HPDE6-E6E7 (cell line): ENCODE measurements at regions not wholly inside any gene's neighbourhood (a gene's known extent, or its start where the extent isn't known, plus 50 kb on each side); places are given as distances from the start of the nearest gene placed in this dataset.

Experiments used
- DNase-seq: peaks from one replicate; pipeline ENCODE4 v3.0.0; 2011; ENCODE audit warnings: missing footprints; ENCODE audit errors: extremely low spot score

GRCh38 chr15:96390986-96391385 is 60.5 kb downstream of the NR2F2 start:
- no peak for DNase-seq

DNA sequence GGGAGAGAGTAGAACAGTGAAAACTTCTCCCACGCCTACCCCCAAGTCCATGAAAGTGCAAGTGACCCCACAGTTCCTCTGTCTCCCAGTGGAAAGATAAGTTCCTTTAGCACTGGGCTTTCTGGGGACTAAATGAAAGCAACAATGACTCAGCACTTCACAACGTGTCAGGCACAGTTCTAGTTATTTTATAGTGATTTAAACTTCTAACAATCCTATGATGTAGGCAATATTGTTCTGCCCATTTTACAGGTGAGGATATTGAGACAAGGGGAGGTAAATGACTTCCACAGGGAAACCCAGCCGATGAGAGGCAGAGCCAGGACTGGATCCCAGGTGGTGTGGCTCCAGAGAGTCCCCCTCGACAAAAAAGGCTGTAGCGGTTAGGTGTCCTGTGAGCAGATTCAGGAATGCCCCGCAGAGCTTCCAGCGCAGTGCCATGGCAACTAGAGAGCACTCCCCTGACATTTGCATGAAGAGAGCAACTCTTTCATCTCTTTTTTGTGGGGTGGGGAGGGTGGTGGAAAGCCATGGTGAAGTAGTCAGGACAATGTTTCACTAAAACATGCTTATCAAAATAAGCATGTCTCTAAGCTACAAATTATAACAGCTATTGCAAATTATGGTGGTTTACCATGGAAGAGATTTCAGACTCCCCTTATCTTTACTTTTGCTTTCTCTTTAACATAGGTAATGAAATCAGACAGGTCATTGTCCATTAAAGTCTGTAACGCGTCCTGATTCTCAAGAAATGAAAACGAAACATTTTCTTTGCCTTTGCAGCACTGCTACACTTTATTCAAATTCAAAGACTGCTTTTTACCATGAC is 62.1 kb downstream of the NR2F2 start:
- no peak for DNase-seq

DNA sequence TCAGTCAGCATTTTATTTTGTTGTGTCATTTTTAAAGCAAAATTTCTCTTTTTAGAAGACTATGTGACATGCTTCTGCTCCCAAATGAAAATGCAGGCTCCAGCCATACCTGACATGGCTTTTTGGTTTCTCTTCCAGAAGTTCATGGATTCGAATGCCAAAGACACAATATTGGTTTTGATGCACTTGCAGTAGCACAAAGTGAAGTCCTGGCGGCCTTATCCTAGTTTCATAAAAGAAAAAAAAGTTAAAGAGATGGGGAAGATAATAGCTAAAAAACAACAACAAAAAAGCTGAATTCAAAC is 62.7 kb downstream of the NR2F2 start:
- no peak for DNase-seq

- no peak for DNase-seq
Observed at GRCh38 chr15:96395687-96396086, 65.2 kb downstream of the NR2F2 start.

DNA sequence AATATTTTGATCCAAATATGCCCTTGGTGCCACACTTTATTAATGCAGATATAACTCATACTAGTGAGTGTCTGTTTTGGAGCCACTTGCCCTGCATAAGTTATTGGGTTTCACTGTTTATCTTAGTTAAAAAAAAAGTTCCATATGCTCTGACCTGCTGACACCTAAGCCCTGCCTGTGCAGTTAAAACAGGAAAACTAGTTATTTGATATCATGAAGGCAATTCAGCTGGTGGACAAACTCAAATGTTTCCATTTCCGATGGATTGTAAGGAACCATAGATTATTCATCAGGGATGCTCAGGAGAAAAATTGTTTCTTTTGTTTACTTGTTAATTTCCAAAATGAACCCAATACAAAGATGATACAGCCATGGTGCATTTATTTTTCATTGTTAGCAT is 68.3 kb downstream of the NR2F2 start:
- DNase-seq: no peak

- DNase-seq: no peak
Observed at GRCh38 chr15:96402403-96402802, 71.9 kb downstream of the NR2F2 start.

GRCh38 chr15:96403071-96403470 is 72.6 kb downstream of the NR2F2 start:
- no peak for DNase-seq

- no peak for DNase-seq
Observed at GRCh38 chr15:96403932-96404331, 73.4 kb downstream of the NR2F2 start.

DNA sequence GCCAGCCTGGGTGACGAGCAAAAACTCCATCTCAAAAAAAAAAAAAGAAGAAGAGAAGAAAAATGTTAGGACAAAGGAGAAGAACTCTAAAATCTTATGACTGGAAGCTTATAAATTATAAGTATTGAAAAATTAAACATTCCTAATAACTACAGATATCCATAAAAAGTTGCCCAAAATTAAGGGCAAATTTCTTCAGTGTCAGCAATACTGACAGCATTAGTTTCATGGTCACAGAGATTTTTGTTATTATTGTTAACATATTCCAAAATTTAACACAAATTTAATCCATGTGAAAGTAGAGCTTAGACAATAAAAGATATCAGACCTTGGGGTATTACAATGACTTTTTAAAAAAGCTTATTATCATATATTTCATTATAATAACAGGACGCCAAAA is 74.1 kb downstream of the NR2F2 start:
- DNase-seq: no peak

- DNase-seq: no peak
Observed at GRCh38 chr15:96406291-96406690, 75.8 kb downstream of the NR2F2 start.

- DNase-seq: no peak
Observed at GRCh38 chr15:96406701-96407100, 76.2 kb downstream of the NR2F2 start.

- no peak for DNase-seq
Observed at GRCh38 chr15:96407482-96407881, 77.0 kb downstream of the NR2F2 start.

GRCh38 chr15:96408591-96409183 is 78.2 kb downstream of the NR2F2 start:
- no peak for DNase-seq

GRCh38 chr15:96409215-96410138 is 79.0 kb downstream of the NR2F2 start:
- no peak for DNase-seq

GRCh38 chr15:96410175-96411055 is 79.9 kb downstream of the NR2F2 start:
- no peak for DNase-seq

DNA sequence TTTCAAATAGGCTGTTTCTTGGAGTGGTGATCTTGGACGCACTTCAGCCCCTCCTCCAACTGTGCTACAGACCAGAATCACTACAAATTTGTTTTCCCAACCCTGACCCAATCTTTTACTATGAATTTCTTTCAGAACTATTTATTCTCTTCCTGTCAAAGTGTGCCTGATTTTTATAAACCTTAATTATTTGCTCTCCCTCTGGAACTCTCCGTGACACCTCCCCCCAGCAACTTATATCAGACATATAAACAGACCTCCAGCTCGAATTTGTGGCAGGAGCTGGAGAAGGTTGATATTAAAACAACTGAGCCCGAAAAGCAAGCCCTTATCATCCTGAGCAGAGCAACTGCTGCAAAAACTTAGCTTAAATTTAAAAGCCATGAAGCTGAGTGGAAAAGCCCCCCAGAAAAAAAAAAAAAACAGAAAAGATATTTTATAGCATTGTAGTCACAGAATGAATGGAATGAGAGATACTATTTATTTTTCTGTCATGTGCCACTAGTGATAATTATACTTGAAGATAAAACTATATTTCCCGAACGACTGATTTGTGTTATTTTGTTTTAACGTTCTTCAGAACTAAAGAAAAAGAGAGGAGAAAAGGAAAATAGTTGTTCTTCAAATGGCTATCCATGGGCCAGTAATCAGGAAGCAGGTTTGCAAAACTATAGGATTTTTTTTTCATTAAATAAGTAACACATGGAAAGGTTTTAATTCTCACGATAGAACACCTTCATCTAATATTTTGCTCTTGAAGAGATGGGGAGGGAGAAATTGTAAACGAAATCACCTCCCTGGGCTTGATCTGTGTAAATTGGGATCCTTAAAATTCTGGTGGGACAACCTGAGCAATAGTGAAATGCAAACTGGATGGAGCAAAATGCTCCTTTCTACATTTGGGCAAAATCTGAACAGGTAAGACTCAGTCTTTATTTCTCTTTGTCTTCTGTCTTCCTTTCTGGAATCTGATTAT is 80.8 kb downstream of the NR2F2 start:
- DNase-seq: no peak

DNA sequence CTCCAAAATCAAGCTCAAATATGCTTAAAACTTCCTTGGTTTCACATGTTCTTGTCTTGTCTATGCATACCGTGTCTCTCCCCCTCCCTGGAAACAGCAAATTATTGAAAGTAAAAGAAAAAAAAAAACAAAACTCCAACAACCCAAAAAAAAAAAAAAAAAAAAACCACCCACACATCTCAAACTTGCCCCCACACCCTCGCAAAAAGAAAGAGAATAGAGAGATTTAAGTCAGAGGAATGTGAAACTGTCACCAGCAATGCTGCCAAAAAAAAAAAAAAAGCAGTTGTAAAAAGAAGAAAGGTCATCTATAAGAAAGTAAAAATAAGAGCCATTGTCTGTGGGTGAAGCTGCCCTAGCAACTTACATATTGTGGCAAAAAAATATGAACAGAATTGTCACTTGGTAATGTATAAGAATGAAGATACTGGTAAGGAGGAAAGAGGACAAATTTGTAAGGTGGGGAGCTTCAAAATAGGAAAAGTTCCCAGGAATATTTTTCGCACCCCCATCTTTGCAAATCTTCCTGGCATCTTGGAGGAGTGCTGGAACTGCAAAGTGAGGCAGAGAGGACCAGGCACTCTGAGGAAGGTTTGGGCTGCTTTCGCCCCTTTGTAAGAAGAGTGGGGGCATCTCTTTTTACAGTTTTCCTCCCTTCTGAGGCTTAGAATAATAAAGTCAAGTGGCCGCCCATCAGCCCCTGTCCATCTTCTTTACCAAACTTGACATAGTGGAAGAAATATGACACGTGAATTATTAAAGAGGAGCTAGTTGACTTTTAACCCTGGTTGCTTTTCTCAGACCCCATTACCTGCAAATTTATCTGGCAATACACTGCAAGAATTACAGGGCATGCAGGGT is 81.8 kb downstream of the NR2F2 start:
- DNase-seq: no peak

DNA sequence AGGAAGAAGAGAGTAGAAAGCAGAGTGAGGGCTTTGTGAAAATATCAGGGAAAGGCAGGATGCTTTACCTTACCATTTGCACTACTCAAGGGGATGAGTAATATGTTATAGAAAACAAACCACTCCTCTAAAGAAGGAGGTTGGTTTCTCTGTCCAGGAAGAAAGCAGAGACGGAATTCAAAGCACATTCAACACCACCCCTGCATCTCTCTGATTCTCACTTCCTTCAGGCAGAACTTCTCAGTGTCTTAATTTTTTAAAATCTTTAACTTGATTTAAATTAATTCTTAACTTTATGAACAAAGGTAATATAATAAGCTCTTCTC is 82.4 kb downstream of the NR2F2 start:
- no peak for DNase-seq

DNA sequence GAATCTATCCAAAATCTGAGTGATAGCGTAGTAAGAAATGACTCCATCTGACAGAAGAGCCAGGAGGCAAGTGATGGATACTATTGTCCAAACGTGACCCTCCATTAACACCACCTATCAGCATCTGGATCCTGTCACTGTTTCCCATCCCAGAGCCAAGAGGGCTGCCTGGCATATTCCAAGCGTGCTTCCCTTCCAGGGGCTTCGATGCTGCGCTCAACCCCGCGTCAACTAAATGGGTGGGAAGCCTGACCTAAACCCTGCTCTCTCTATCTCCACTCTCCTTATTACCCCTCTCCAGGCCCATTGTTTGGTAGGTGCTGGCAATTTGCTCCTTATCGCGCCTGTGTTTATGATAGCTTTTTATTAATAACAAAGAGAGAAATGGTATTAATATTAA is 83.2 kb downstream of the NR2F2 start:
- DNase-seq: no peak

DNA sequence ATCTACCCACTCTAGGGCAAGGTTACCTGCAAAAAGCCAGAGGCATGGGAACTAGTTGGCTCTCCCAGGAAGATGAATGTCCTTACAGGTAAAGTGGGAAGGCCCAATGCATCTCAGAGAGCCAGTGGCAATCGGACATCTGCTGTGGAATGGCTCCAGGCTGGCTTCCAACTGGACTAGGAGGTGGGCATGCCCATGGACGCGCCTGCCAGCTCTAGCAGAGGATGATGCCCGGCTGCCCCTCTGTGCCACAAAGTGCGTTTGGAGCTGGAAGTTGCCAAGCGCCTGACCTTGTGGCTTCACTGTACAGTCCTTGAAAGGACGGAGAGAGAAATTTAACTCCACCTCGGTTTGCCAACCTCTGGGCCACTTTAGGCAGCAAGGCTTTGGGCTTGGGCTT is 84.4 kb downstream of the NR2F2 start:
- no peak for DNase-seq
